Lower leg skin (tissue), 4 donors: ENCODE measurements at regions not wholly inside any gene's neighbourhood (a gene's known extent, or its start where the extent isn't known, plus 50 kb on each side); places are given as distances from the start of the nearest gene placed in this dataset.

Source experiments
- DNase-seq, 2 donors: peaks; one replicate each; pipeline ENCODE4 v3.0.0-alpha.2; 2019; ENCODE audit warnings: low spot score in 2 of 2
- H3K4me3 ChIP-seq: fragments of 200-600 bp; sonication (generic); 2 replicates; pipeline ENCODE4 v1.5.1; 2017; ENCODE audit warnings: mild to moderate bottlenecking, low read depth; ENCODE audit not compliant: poor library complexity, severe bottlenecking
- POLR2A ChIP-seq, 2 donors: fragments of 450-650 bp; IDR thresholded peaks; one replicate each; pipeline ENCODE4 v1.6.1; 2016 to 2017; ENCODE audit warnings: antibody characterized with exemption in 2 of 2, mild to moderate bottlenecking in 1 of 2, moderate library complexity in 1 of 2
- WGBS, 2 donors: methylation state at CpG; one replicate each; pipeline ENCODE4 v1.1.5; 2018; 5-methylcytosine and 5-hydroxymethylcytosine counted together
- intact Hi-C: fragments of 100-400 bp; cut with DNase I; formaldehyde crosslinking; loops from one replicate; pipeline ENCODE4 v1.15.0; 2023; ENCODE audit warnings: low total_unique reads
- TF ChIP-seq, protein P1 (sequence below), 3 donors: fragments of 450-650 bp; IDR thresholded peaks; one replicate each; pipeline ENCODE4 v1.5.1; 2016; ENCODE audit warnings: antibody characterized with exemption in 3 of 3, mild to moderate bottlenecking in 3 of 3, moderate library complexity in 2 of 3

GRCh38 chr3:166785876-166786275 lies 594.2 kb downstream of the ZBBX start:
- H3K4me3 ChIP-seq, result no peak overlapping the region
- TF ChIP-seq, protein P1, sequence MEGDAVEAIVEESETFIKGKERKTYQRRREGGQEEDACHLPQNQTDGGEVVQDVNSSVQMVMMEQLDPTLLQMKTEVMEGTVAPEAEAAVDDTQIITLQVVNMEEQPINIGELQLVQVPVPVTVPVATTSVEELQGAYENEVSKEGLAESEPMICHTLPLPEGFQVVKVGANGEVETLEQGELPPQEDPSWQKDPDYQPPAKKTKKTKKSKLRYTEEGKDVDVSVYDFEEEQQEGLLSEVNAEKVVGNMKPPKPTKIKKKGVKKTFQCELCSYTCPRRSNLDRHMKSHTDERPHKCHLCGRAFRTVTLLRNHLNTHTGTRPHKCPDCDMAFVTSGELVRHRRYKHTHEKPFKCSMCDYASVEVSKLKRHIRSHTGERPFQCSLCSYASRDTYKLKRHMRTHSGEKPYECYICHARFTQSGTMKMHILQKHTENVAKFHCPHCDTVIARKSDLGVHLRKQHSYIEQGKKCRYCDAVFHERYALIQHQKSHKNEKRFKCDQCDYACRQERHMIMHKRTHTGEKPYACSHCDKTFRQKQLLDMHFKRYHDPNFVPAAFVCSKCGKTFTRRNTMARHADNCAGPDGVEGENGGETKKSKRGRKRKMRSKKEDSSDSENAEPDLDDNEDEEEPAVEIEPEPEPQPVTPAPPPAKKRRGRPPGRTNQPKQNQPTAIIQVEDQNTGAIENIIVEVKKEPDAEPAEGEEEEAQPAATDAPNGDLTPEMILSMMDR (IDR thresholded peaks at IDR 0.05), result no peak
- TF ChIP-seq POLR2A (IDR thresholded peaks at IDR 0.05), result no peak
- intact Hi-C loops, result no loop called here
- DNase-seq, result no peak
- 14 to 39% methylated on average over 2 of the region's 2 CpGs for WGBS, 2 donors

- intact Hi-C loops, result no loop called here
These were observed 596.9 kb downstream of the ZBBX start for GRCh38 chr3:166783206-166783605.

DNA sequence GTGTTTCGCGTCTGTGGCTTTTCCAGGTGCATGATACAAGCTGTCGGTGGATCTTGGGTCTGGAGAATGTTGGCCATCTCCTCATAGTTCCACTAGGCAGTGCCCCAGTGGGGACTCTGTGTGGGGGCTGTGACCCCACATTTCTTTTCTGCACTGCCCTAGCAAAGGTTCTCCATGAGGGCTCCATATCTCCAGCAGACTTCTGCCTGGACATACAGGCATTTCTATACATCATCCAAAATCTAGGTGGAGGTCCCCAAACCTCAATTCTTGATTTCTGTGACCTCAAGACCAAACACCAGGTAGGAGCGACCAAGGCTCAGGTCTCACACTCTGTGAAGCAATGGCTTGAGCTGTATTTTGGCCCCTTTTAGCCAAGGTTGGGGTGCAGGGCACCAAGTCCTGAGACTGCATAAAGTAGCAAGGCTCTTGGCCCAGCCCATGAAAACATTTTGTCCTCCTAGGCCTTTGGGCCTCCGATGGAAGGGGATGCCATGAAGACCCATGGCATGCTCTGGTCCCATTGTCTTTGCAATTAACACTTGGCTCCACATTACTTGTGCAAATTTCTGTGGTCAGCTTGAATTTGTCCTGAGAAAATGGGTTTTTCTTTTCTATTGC lies 615.3 kb downstream of the ZBBX start:
- 73 to 90% methylated on average over 5 of the region's 5 CpGs for WGBS, 2 donors
- intact Hi-C loops, result no loop called here
- TF ChIP-seq, protein P1 (IDR thresholded peaks at IDR 0.05), result no peak
- no peak for TF ChIP-seq POLR2A (IDR thresholded peaks at IDR 0.05)
- no peak for DNase-seq
- H3K4me3 ChIP-seq, result no peak overlapping the region

More at GRCh38 chr3:166783206-166783605, 596.9 kb downstream of the ZBBX start:
- DNase-seq, result no peak
- no peak for TF ChIP-seq POLR2A (IDR thresholded peaks at IDR 0.05)
- TF ChIP-seq, protein P1 (IDR thresholded peaks at IDR 0.05), result no peak
- no peak overlapping the region for H3K4me3 ChIP-seq
- WGBS, 2 donors, result 32 to 37% methylated on average over 2 of the region's 2 CpGs

GRCh38 chr3:166759736-166760513 lies 620.2 kb downstream of the ZBBX start:
- intact Hi-C loops, result no loop called here
- TF ChIP-seq, protein P1 (IDR thresholded peaks at IDR 0.05), result no peak
- no peak for TF ChIP-seq POLR2A (IDR thresholded peaks at IDR 0.05)
- DNase-seq, result no peak
- 79 to 80% methylated on average over 9 of the region's 9 CpGs for WGBS, 2 donors
- H3K4me3 ChIP-seq, result no peak overlapping the region

DNA sequence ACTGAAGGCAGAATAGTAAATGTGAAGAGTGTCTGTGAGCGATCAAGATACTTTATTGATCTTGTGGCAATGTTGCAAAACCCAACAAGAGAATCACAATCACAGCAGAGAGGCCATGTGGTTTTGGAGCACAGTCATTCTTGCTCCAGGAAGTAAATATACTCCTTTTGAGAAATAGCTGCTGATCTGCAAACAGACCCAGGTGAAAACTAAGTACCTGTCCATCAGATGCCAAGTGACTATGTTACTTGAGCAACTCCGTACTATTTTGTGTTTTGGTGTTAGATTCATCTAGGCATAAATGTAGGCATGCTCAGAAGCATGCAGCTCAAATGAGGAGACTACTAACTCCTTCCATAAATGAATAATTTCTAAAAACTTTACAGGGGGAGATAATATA lies 627.9 kb downstream of the ZBBX start:
- 81 to 96% methylated on average over 2 of the region's 2 CpGs for WGBS, 2 donors
- DNase-seq, result no peak
- H3K4me3 ChIP-seq, result no peak overlapping the region
- TF ChIP-seq, protein P1 (IDR thresholded peaks at IDR 0.05), result no peak
- TF ChIP-seq POLR2A (IDR thresholded peaks at IDR 0.05), result no peak
- intact Hi-C loops, result no loop called here
